ENCODE measurements at regions not wholly inside any gene's neighbourhood (a gene's known extent, or its start where the extent isn't known, plus 50 kb on each side); places are given as distances from the start of the nearest gene placed in this dataset.
A peak's percentile ranks its signal among the peaks of the same experiment; 100 is the strongest.
"Not testable (repeated sequence)": the region's sequence is repeated elsewhere in the genome, so short reads cannot be mapped to it uniquely, and the experiment has no call there.

DNA sequence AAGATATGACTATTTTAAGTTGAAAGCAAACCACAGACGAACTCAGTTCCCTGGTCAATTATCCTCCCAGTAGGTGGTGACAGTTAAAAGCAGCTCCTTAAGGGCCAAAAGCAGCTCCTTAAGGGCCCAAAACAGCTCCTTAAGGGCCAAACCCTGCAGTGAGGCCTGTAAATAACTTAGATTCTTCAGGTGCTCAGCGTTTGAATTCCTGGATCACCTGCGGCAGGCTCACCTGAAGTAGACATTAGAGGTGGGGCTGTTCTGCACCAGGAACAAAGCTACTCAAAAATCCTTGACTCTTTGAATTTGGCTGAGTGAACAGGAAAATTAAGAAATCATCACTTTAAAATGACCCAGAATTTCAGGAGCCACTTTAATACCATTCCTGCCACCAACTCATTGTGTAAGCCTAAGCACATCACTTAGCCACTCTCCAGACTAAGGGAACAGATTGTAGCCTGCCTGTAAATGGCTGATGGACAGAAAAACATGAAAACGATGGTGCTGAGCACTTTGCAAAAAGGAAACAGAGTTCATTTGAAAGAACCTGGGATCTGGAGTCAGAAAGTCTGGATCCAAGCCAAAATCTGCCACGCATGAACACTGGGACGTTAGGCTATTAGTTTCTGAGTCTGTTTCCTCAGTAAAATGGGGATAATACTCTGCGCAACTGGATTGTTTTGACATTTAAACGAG is 126.9 kb downstream of the LRIG2 start:
- Histone ChIP-seq H3K36me3 (no peaks in the 10 kb centered on the region), H3K9me3 (no peaks in the 10 kb centered on the region), H3K27ac (peak overlapping the region in 3 of 4 donors; percentile 55 to 78 (median 69)), H3K4me1 (peaks cover 9 to 75% (median 9%) of the 10 kb centered on the region in 3 donors), H3K27me3 (no peaks in the 10 kb centered on the region), H3K4me3 (no peak overlapping the region)
- intact Hi-C loops (cut with DNase I), result no loop called here
- no peak for DNase-seq
- 38 to 56% methylated on average over 8 of the region's 8 CpGs for whole genome bisulfite sequencing, 2 donors
- TF ChIP-seq POLR2A (IDR thresholded peaks at IDR 0.05) (no peak), CTCF (IDR thresholded peaks at IDR 0.05) (no peak)

DNA sequence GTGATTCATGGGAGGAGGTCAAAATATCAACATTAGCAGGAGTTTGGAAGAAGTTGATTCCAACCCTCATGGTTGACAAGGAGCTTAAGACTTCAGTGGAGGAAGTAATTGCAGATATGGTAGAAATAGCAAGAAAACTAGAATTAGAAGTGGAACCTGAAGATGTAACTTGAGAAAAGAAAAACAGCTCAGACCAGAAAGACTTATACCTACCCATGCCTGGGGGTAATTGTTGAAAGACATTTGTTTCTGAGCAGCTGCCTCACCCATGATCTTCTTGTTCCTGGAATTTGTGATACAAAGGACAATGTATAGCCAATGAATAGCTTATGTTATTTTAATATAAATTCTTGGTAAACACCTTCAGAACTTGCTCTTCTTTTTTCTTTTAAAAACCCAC is 128.6 kb downstream of the LRIG2 start:
- peaks cover 9 to 60% (median 9%) of the 10 kb centered on the region in 3 donors for H3K4me1 ChIP-seq
- H3K4me3 ChIP-seq, result no peak overlapping the region
- no peak for DNase-seq
- no peaks in the 10 kb centered on the region for H3K9me3 ChIP-seq
- peak overlapping the region in 2 of 4 donors; percentile 55 to 78 for H3K27ac ChIP-seq
- intact Hi-C loops (cut with DNase I), result no loop called here
- TF ChIP-seq CTCF (IDR thresholded peaks at IDR 0.05) (no peak), POLR2A (IDR thresholded peaks at IDR 0.05) (no peak)
- H3K36me3 ChIP-seq, result no peaks in the 10 kb centered on the region
- H3K27me3 ChIP-seq, result no peaks in the 10 kb centered on the region

GRCh38 chr1:113205980-113206766 is 133.2 kb downstream of the LRIG2 start:
- intact Hi-C loops (cut with DNase I), result no loop called here
- Histone ChIP-seq H3K36me3 (no peaks in the 10 kb centered on the region), H3K27ac (no peak overlapping the region), H3K9me3 (no peaks in the 10 kb centered on the region), H3K4me1 (peaks cover 0 to 27% (median 0%) of the 10 kb centered on the region in 3 donors), H3K27me3 (peaks cover 0 to 12% (median 0%) of the 10 kb centered on the region in 4 donors), H3K4me3 (no peak overlapping the region)
- 82% methylated on average over 4 of the region's 4 CpGs for WGBS, 2 donors
- TF ChIP-seq CTCF (IDR thresholded peaks at IDR 0.05) (no peak), POLR2A (IDR thresholded peaks at IDR 0.05) (no peak)
- DNase-seq, result no peak

DNA sequence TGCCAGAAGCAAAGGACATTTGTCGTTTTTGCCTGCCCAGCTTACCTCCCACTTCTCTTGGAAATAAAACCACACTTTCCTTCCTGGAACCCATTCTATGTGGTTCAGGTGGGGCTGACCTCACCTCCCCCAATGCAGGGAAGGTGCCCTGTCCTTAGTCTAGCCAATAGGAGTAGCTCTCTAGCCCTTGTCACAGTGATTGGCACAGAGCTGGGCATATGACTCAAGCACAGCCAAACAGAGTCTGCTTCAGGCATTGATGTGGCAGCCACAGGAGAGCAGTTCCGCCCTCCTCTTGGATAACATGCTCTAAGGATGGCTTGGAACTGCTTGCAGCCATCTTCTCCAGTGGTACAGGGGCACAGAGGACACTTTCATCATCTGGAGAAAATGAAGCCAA is 134.0 kb downstream of the LRIG2 start:
- DNase-seq, result no peak
- H3K27ac ChIP-seq, result no peak overlapping the region
- H3K36me3 ChIP-seq, result no peaks in the 10 kb centered on the region
- intact Hi-C loops (cut with DNase I), result no loop called here
- H3K27me3 ChIP-seq, result peaks cover 0 to 14% (median 0%) of the 10 kb centered on the region in 4 donors
- WGBS, 2 donors, result 33 to 50% methylated on average over 2 of the region's 2 CpGs
- TF ChIP-seq CTCF (IDR thresholded peaks at IDR 0.05) (no peak), POLR2A (IDR thresholded peaks at IDR 0.05) (no peak)
- peaks cover 0 to 19% (median 0%) of the 10 kb centered on the region in 3 donors for H3K4me1 ChIP-seq
- no peak overlapping the region for H3K4me3 ChIP-seq
- H3K9me3 ChIP-seq, result no peaks in the 10 kb centered on the region

DNA sequence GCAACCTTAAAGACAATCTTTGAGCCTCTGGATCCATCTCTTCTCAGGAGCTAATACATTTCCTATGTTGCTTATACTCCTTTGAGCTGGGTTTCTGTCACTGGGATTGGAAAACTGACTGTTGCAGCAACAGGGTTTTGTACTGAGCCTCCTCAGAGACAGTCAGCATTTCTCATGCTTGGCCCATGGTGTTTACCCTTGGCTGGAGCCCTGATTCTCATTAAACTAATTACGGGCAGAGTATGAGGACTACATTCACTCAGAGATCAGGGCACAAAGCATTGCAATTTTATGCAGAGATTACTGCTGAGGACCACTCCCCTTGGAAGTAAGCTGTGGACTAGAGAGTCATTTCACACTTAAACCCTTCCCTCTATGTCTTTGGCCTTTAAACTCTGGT is 134.5 kb downstream of the LRIG2 start:
- H3K4me3 ChIP-seq, result no peak overlapping the region
- H3K4me1 ChIP-seq, result peaks cover 0 to 14% (median 0%) of the 10 kb centered on the region in 3 donors
- H3K27me3 ChIP-seq, result peaks cover 0 to 14% (median 0%) of the 10 kb centered on the region in 4 donors
- H3K9me3 ChIP-seq, result no peaks in the 10 kb centered on the region
- 100% methylated on average over 1 of the region's 1 CpG for WGBS, 2 donors
- no peak for TF ChIP-seq POLR2A (IDR thresholded peaks at IDR 0.05)
- TF ChIP-seq CTCF (IDR thresholded peaks at IDR 0.05), result no peak
- H3K36me3 ChIP-seq, result no peaks in the 10 kb centered on the region
- no peak for DNase-seq
- no peak overlapping the region for H3K27ac ChIP-seq
- intact Hi-C loops (cut with DNase I), result no loop called here

GRCh38 chr1:113208425-113208824 is 135.4 kb downstream of the LRIG2 start:
- H3K9me3 ChIP-seq; H3K27ac ChIP-seq; DNase-seq; H3K36me3 ChIP-seq; intact Hi-C loops (cut with DNase I); H3K4me3 ChIP-seq: not testable (repeated sequence)
- Histone ChIP-seq H3K27me3 (peaks cover 0 to 14% (median 0%) of the 10 kb centered on the region in 4 donors), H3K4me1 (peaks cover 0 to 13% (median 0%) of the 10 kb centered on the region in 3 donors)
- WGBS, 2 donors, result 91 to 93% methylated on average over 9 of the region's 9 CpGs

Data from esophagus squamous epithelium (tissue), 5 donors.